ENCODE measurements at regions not wholly inside any gene's neighbourhood (a gene's known extent, or its start where the extent isn't known, plus 50 kb on each side); places are given as distances from the start of the nearest gene placed in this dataset.

- TF ChIP-seq, protein P1, sequence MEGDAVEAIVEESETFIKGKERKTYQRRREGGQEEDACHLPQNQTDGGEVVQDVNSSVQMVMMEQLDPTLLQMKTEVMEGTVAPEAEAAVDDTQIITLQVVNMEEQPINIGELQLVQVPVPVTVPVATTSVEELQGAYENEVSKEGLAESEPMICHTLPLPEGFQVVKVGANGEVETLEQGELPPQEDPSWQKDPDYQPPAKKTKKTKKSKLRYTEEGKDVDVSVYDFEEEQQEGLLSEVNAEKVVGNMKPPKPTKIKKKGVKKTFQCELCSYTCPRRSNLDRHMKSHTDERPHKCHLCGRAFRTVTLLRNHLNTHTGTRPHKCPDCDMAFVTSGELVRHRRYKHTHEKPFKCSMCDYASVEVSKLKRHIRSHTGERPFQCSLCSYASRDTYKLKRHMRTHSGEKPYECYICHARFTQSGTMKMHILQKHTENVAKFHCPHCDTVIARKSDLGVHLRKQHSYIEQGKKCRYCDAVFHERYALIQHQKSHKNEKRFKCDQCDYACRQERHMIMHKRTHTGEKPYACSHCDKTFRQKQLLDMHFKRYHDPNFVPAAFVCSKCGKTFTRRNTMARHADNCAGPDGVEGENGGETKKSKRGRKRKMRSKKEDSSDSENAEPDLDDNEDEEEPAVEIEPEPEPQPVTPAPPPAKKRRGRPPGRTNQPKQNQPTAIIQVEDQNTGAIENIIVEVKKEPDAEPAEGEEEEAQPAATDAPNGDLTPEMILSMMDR (IDR thresholded peaks at IDR 0.05; ENCODE audit: insufficient read depth, low read depth, low read length) = no peak
- TF ChIP-seq EZH2 (IDR thresholded peaks at IDR 0.05; ENCODE audit: insufficient read depth, low read length) = no peak
- Histone ChIP-seq H3K27ac (ENCODE audit: low read depth, low read length) (no peak overlapping the region), H3K4me1 (ENCODE audit: insufficient read depth, low read length) (no peaks in the 10 kb centered on the region), H4K20me1 (ENCODE audit: insufficient read depth, low read length) (no peaks in the 10 kb centered on the region), H3K9ac (ENCODE audit: low read length) (no peak overlapping the region), H3K4me3 (ENCODE audit: insufficient read depth, low read depth, low read length) (no peak overlapping the region), H3K27me3 (ENCODE audit: insufficient read depth, low read length) (no peaks in the 10 kb centered on the region), H3K36me3 (ENCODE audit: insufficient read depth, low read length) (no peaks in the 10 kb centered on the region), H3K4me2 (ENCODE audit: low read length) (no peak overlapping the region), H3K9me3 (ENCODE audit: insufficient read depth, low read depth, low read length) (no peaks in the 10 kb centered on the region), H3K79me2 (ENCODE audit: insufficient read depth, low read length) (no peaks in the 10 kb centered on the region), H2AFZ (ENCODE audit: low read depth, low read length) (no peak overlapping the region)
- H3K27me3 Mint-ChIP-seq (ENCODE audit: low read depth, unreplicated experiment) = peaks cover 27% of the 10 kb centered on the region
- H3K36me3 Mint-ChIP-seq (ENCODE audit: low read depth, unreplicated experiment) = no peaks in the 10 kb centered on the region
- H3K27ac Mint-ChIP-seq (ENCODE audit: unreplicated experiment) = no peak overlapping the region
- no peak for FAIRE-seq
- peaks cover 3% of the 10 kb centered on the region for H3K9me3 Mint-ChIP-seq (ENCODE audit: unreplicated experiment)
- DNase-seq (ENCODE audit: low read depth) = no peak
- H3K4me3 Mint-ChIP-seq (ENCODE audit: unreplicated experiment) = no peak overlapping the region
- H3K4me1 Mint-ChIP-seq (ENCODE audit: low read depth, unreplicated experiment) = peaks cover 1% of the 10 kb centered on the region
Measured at GRCh38 chr19:32202244-32202643, 143.2 kb upstream of the ZNF507 start.

- no peak overlapping the region for H3K4me3 ChIP-seq (ENCODE audit: insufficient read depth, low read depth, low read length)
- Mint-ChIP-seq H3K4me1 (ENCODE audit: low read depth, unreplicated experiment) (peaks cover 1% of the 10 kb centered on the region), H3K27ac (ENCODE audit: unreplicated experiment) (no peak overlapping the region), H3K27me3 (ENCODE audit: low read depth, unreplicated experiment) (peaks cover 22% of the 10 kb centered on the region), H3K4me3 (ENCODE audit: unreplicated experiment) (no peak overlapping the region), H3K9me3 (ENCODE audit: unreplicated experiment) (peaks cover 4% of the 10 kb centered on the region), H3K36me3 (ENCODE audit: low read depth, unreplicated experiment) (no peaks in the 10 kb centered on the region)
- H3K4me1 ChIP-seq (ENCODE audit: insufficient read depth, low read length) = no peaks in the 10 kb centered on the region
- FAIRE-seq = no peak
- H3K27me3 ChIP-seq (ENCODE audit: insufficient read depth, low read length) = no peaks in the 10 kb centered on the region
- no peak for DNase-seq (ENCODE audit: low read depth)
- H4K20me1 ChIP-seq (ENCODE audit: insufficient read depth, low read length) = no peaks in the 10 kb centered on the region
- no peaks in the 10 kb centered on the region for H3K79me2 ChIP-seq (ENCODE audit: insufficient read depth, low read length)
- no peaks in the 10 kb centered on the region for H3K9me3 ChIP-seq (ENCODE audit: insufficient read depth, low read depth, low read length)
- no peak overlapping the region for H3K9ac ChIP-seq (ENCODE audit: low read length)
- no peak overlapping the region for H3K4me2 ChIP-seq (ENCODE audit: low read length)
- TF ChIP-seq, protein P1 (IDR thresholded peaks at IDR 0.05; ENCODE audit: insufficient read depth, low read depth, low read length) = no peak
- TF ChIP-seq EZH2 (IDR thresholded peaks at IDR 0.05; ENCODE audit: insufficient read depth, low read length) = no peak
- no peaks in the 10 kb centered on the region for H3K36me3 ChIP-seq (ENCODE audit: insufficient read depth, low read length)
- no peak overlapping the region for H3K27ac ChIP-seq (ENCODE audit: low read depth, low read length)
- H2AFZ ChIP-seq (ENCODE audit: low read depth, low read length) = no peak overlapping the region
Measured at GRCh38 chr19:32203161-32203560, 142.2 kb upstream of the ZNF507 start.

DNA sequence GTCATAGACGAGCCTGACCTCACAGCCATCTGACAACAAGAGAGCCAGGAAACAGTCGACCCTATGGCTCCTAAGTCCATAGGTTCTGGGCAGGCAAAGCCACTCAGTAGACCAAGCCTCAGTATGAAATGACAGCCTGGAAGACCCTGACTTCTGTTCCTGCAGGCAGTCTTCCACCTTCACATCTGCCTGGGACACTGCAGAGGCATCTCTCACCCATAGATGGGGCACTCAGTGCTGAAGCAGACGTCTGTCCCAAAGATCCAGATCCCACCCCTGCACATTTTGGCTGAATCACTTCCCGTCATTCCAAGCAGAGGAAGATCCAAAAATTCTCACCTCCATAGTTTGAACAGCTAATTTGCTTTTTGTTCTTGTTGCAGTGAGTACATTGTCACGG lies 139.3 kb upstream of the ZNF507 start:
- peaks cover 7% of the 10 kb centered on the region for H3K9me3 Mint-ChIP-seq (ENCODE audit: unreplicated experiment)
- FAIRE-seq = no peak
- DNase-seq (ENCODE audit: low read depth) = no peak
- H3K27me3 Mint-ChIP-seq (ENCODE audit: low read depth, unreplicated experiment) = peaks cover 7% of the 10 kb centered on the region
- H3K9me3 ChIP-seq (ENCODE audit: insufficient read depth, low read depth, low read length) = no peaks in the 10 kb centered on the region
- H3K4me3 Mint-ChIP-seq (ENCODE audit: unreplicated experiment) = no peak overlapping the region
- no peak overlapping the region for H3K27ac Mint-ChIP-seq (ENCODE audit: unreplicated experiment)
- no peak overlapping the region for H2AFZ ChIP-seq (ENCODE audit: low read depth, low read length)
- no peak overlapping the region for H3K9ac ChIP-seq (ENCODE audit: low read length)
- H3K4me2 ChIP-seq (ENCODE audit: low read length) = no peak overlapping the region
- TF ChIP-seq EZH2 (IDR thresholded peaks at IDR 0.05; ENCODE audit: insufficient read depth, low read length) = no peak
- TF ChIP-seq, protein P1 (IDR thresholded peaks at IDR 0.05; ENCODE audit: insufficient read depth, low read depth, low read length) = no peak
- no peak overlapping the region for H3K27ac ChIP-seq (ENCODE audit: low read depth, low read length)
- no peaks in the 10 kb centered on the region for H4K20me1 ChIP-seq (ENCODE audit: insufficient read depth, low read length)
- H3K27me3 ChIP-seq (ENCODE audit: insufficient read depth, low read length) = no peaks in the 10 kb centered on the region
- H3K4me3 ChIP-seq (ENCODE audit: insufficient read depth, low read depth, low read length) = no peak overlapping the region
- no peaks in the 10 kb centered on the region for H3K36me3 ChIP-seq (ENCODE audit: insufficient read depth, low read length)
- no peaks in the 10 kb centered on the region for H3K79me2 ChIP-seq (ENCODE audit: insufficient read depth, low read length)
- peaks cover 1% of the 10 kb centered on the region for H3K4me1 Mint-ChIP-seq (ENCODE audit: low read depth, unreplicated experiment)
- H3K4me1 ChIP-seq (ENCODE audit: insufficient read depth, low read length) = no peaks in the 10 kb centered on the region
- H3K36me3 Mint-ChIP-seq (ENCODE audit: low read depth, unreplicated experiment) = no peaks in the 10 kb centered on the region

Measured in astrocyte (in vitro differentiated cells and primary cell).